NT2/D1 (cell line): ENCODE measurements at regions not wholly inside any gene's neighbourhood (a gene's known extent, or its start where the extent isn't known, plus 50 kb on each side); places are given as distances from the start of the nearest gene placed in this dataset.

ENCODE experiments used
- YY1 ChIP-seq: IDR thresholded peaks from 2 replicates; pipeline ENCODE4 v1.6.1; 2011; ENCODE audit not compliant: insufficient read length, insufficient read depth
- ZNF274 ChIP-seq: IDR thresholded peaks from 2 replicates; pipeline ENCODE4 v1.6.1; 2011; ENCODE audit warnings: mild to moderate bottlenecking, low read depth, low read length

- TF ChIP-seq ZNF274: no peak
- TF ChIP-seq YY1: no peak
Measured at GRCh38 chr1:172764378-172764777, 105.5 kb downstream of the FASLG start.
